H1 (cell line): ENCODE measurements at regions not wholly inside any gene's neighbourhood (a gene's known extent, or its start where the extent isn't known, plus 50 kb on each side); places are given as distances from the start of the nearest gene placed in this dataset.

Experiments
- CTCF ChIA-PET: fragments of 300-600 bp; sonication (Branson Sonifier 250); formaldehyde crosslinking; loops from one replicate; lab custom pipeline; 2021; ENCODE audit not compliant: partially characterized antibody; lab: Charles Lee
- POLR2A ChIA-PET: fragments of 300-600 bp; sonication (Branson Sonifier 250); formaldehyde crosslinking; loops from one replicate; lab custom pipeline; 2021; ENCODE audit warnings: inconsistent platforms; ENCODE audit not compliant: partially characterized antibody; lab: Charles Lee
- DNase-seq, 2 experiments: peaks; one replicate each; pipeline versions ENCODE4 v3.0.0 to v3.0.0-alpha.2; 2010 to 2022; ENCODE audit warnings: low spot score in 2 of 2, low read depth in 1 of 2, mixed read lengths in 1 of 2
- FAIRE-seq: peaks from 2 replicates; lab custom pipeline; 2011; peaks lifted over from hg19 to GRCh38; lab: Jason Lieb, UNC
- H2AFZ ChIP-seq: 2 replicates; pipeline ENCODE4 v1.8.1; 2012; ENCODE audit warnings: low read length, inconsistent platforms
- H2AK5ac ChIP-seq: 2 replicates; pipeline ENCODE4 v1.6.1; 2013; ENCODE audit warnings: low read depth, low read length
- H2BK120ac ChIP-seq: replicated peaks from 2 replicates; pipeline ENCODE3; 2013; ENCODE audit warnings: low read depth, low read length, inconsistent platforms
- H2BK12ac ChIP-seq: 2 replicates; pipeline ENCODE4 v1.6.1; 2013; ENCODE audit warnings: low read depth, low read length
- H2BK15ac ChIP-seq: 2 replicates; pipeline ENCODE4 v1.6.1; 2013; ENCODE audit warnings: low read length
- H2BK20ac ChIP-seq: 2 replicates; pipeline ENCODE4 v1.6.1; 2013; ENCODE audit warnings: low read length
- H2BK5ac ChIP-seq: 2 replicates; pipeline ENCODE4 v1.6.1; 2013; ENCODE audit warnings: low read depth, low read length
- H3K14ac ChIP-seq: 2 replicates; pipeline ENCODE4 v1.6.1; 2013; ENCODE audit warnings: inconsistent platforms; ENCODE audit not compliant: insufficient read length
- H3K18ac ChIP-seq: 2 replicates; pipeline ENCODE4 v1.6.1; 2013; ENCODE audit warnings: low read length; ENCODE audit errors: extremely low read depth
- H3K23ac ChIP-seq: 2 replicates; pipeline ENCODE4 v1.6.1; 2013; ENCODE audit warnings: inconsistent platforms; ENCODE audit not compliant: insufficient read length
- H3K23me2 ChIP-seq: 2 replicates; pipeline ENCODE4 v1.6.1; 2013; ENCODE audit warnings: low read depth, low read length
- H3K27ac ChIP-seq: 2 replicates; pipeline ENCODE4 v1.6.1; 2011; ENCODE audit warnings: low read depth, low read length, inconsistent platforms
- H3K27me3 ChIP-seq, 4 experiments: replicated peaks in 1 of 4; 1 replicate in 1 of 4; 2 replicates in 3 of 4; pipeline versions ENCODE4 v1.6.1 to v1.8.1; 2011 to 2013; ENCODE audit warnings: low read length in 3 of 4, mild to moderate bottlenecking in 3 of 4, inconsistent platforms in 2 of 4, mixed read lengths in 2 of 4, moderate library complexity in 1 of 4; ENCODE audit not compliant: control insufficient read depth in 3 of 4, insufficient read depth in 3 of 4; ENCODE audit errors: extremely low read depth in 1 of 4
- H3K36me3 ChIP-seq, 4 experiments: 2 replicates each; pipeline versions ENCODE4 v1.6.1 to v1.8.1; 2011 to 2013; ENCODE audit warnings: mild to moderate bottlenecking in 4 of 4, low read length in 3 of 4, moderate library complexity in 2 of 4, control low read depth in 1 of 4, inconsistent platforms in 1 of 4; ENCODE audit not compliant: insufficient read depth in 4 of 4, control insufficient read depth in 2 of 4
- H3K4ac ChIP-seq: replicated peaks from 2 replicates; pipeline ENCODE3; 2013; ENCODE audit warnings: low read length, low read depth, mixed read lengths, inconsistent platforms; ENCODE audit not compliant: insufficient read length
- H3K4me1 ChIP-seq, 4 experiments: replicated peaks in 1 of 4; 1 replicate in 1 of 4; 2 replicates in 3 of 4; pipeline versions ENCODE4 v1.6.1 to v1.8.1; 2011 to 2013; ENCODE audit warnings: low read length in 3 of 4, inconsistent platforms in 2 of 4, mixed read lengths in 1 of 4; ENCODE audit not compliant: insufficient read depth in 4 of 4, control insufficient read depth in 3 of 4
- H3K4me2 ChIP-seq, 2 experiments: 2 replicates each; pipeline versions ENCODE4 v1.6.1 to v1.8.1; 2011 to 2013; ENCODE audit warnings: low read depth in 2 of 2, low read length in 2 of 2, control low read depth in 1 of 2, inconsistent platforms in 1 of 2, mild to moderate bottlenecking in 1 of 2; ENCODE audit not compliant: insufficient read depth in 1 of 2
- H3K4me3 ChIP-seq, 4 experiments: fragments of 200-600, 300-600 bp in 1 of 4; sonication (generic), shearing (Covaris generic), sonication (Bioruptor Twin) in 1 of 4; 2 replicates each; pipeline versions ENCODE4 v1.5.1 to v1.8.1; 2011 to 2016; ENCODE audit warnings: low read length in 4 of 4, low read depth in 3 of 4, control low read depth in 2 of 4, inconsistent platforms in 2 of 4, mild to moderate bottlenecking in 2 of 4, mixed read lengths in 1 of 4, moderate library complexity in 1 of 4; ENCODE audit not compliant: insufficient read depth in 2 of 4; ENCODE audit errors: extremely low read depth in 1 of 4
- H3K56ac ChIP-seq: replicated peaks from 2 replicates; pipeline ENCODE3; 2013; ENCODE audit warnings: low read depth, mild to moderate bottlenecking, mixed read lengths, low read length, inconsistent platforms; ENCODE audit not compliant: insufficient read length
- H3K79me1 ChIP-seq: 2 replicates; pipeline ENCODE4 v1.6.1; 2013; ENCODE audit warnings: low read depth, low read length, control low read depth
- H3K79me2 ChIP-seq, 2 experiments: 2 replicates each; pipeline versions ENCODE4 v1.6.1 to v1.8.1; 2012 to 2013; ENCODE audit warnings: low read length in 2 of 2, mild to moderate bottlenecking in 2 of 2, inconsistent platforms in 1 of 2; ENCODE audit not compliant: insufficient read depth in 2 of 2, control insufficient read depth in 1 of 2
- H3K9ac ChIP-seq, 4 experiments: replicated peaks in 1 of 4; 1 replicate in 1 of 4; 2 replicates in 3 of 4; pipeline versions ENCODE4 v1.6.1 to v1.8.1; 2011 to 2013; ENCODE audit warnings: low read depth in 3 of 4, low read length in 3 of 4, control low read depth in 2 of 4, mild to moderate bottlenecking in 2 of 4, moderate library complexity in 2 of 4, inconsistent platforms in 1 of 4; ENCODE audit errors: extremely low read depth in 1 of 4
- H3K9me3 ChIP-seq, 2 experiments: 2 replicates each; pipeline versions ENCODE4 v1.6.1 to v1.8.1; 2012 to 2013; ENCODE audit warnings: mild to moderate bottlenecking in 2 of 2, moderate library complexity in 2 of 2, control low read depth in 1 of 2, inconsistent platforms in 1 of 2, low read depth in 1 of 2, low read length in 1 of 2, mixed read lengths in 1 of 2; ENCODE audit not compliant: insufficient read depth in 2 of 2
- H4K20me1 ChIP-seq, 2 experiments: replicated peaks in 1 of 2; 2 replicates each; pipeline versions ENCODE3 to v1.8.1; 2011 to 2013; ENCODE audit warnings: inconsistent platforms in 2 of 2, low read length in 2 of 2, mild to moderate bottlenecking in 1 of 2; ENCODE audit not compliant: insufficient read depth in 2 of 2, control insufficient read depth in 1 of 2
- H4K5ac ChIP-seq: 2 replicates; pipeline ENCODE4 v1.6.1; 2013; ENCODE audit warnings: low read length, low read depth, mixed read lengths, inconsistent platforms; ENCODE audit not compliant: insufficient read length
- H4K8ac ChIP-seq: 2 replicates; pipeline ENCODE4 v1.8.0; 2013; ENCODE audit warnings: mild to moderate bottlenecking, moderate library complexity, low read length, inconsistent platforms; ENCODE audit not compliant: insufficient read depth; ENCODE audit errors: extremely low read depth
- H4K91ac ChIP-seq: replicated peaks from 2 replicates; pipeline ENCODE3; 2013; ENCODE audit warnings: low read length, mixed read lengths, inconsistent platforms; ENCODE audit not compliant: insufficient read length
- ATF3 ChIP-seq: IDR thresholded peaks from 2 replicates; pipeline ENCODE4 v1.6.1; 2011; ENCODE audit warnings: low read depth, mild to moderate bottlenecking, low read length; ENCODE audit not compliant: insufficient read depth
- BACH1 ChIP-seq: IDR thresholded peaks from 2 replicates; pipeline ENCODE4 v1.6.1; 2012; ENCODE audit warnings: low read length, improper control_type of control experiment
- CTBP2 ChIP-seq: IDR thresholded peaks from 2 replicates; pipeline ENCODE4 v1.7.0; 2011; ENCODE audit warnings: borderline replicate concordance, mild to moderate bottlenecking, moderate library complexity, mixed read lengths, low read length; ENCODE audit not compliant: insufficient read depth, insufficient read length
- HDAC6 ChIP-seq: IDR thresholded peaks from one replicate; pipeline ENCODE4 v1.7.1; 2012; ENCODE audit warnings: low read depth, mild to moderate bottlenecking, inconsistent platforms, low read length, moderate library complexity
- RXRA ChIP-seq: IDR thresholded peaks from 2 replicates; pipeline ENCODE4 v1.6.1; 2011; ENCODE audit warnings: low read depth, mild to moderate bottlenecking, low read length, moderate library complexity; ENCODE audit not compliant: insufficient read depth
- SIN3A ChIP-seq, 2 experiments: IDR thresholded peaks in 1 of 2; conservative IDR thresholded peaks in 1 of 2; 2 replicates each; pipeline ENCODE4 v1.6.1; 2011 to 2012; ENCODE audit warnings: low read length in 2 of 2, improper control_type of control experiment in 1 of 2, low read depth in 1 of 2, mild to moderate bottlenecking in 1 of 2
- TEAD4 ChIP-seq: IDR thresholded peaks from 2 replicates; pipeline ENCODE4 v1.6.1; 2012; ENCODE audit warnings: low read depth, low read length, inconsistent platforms, mixed read lengths
- WGBS, 2 experiments: shearing (Covaris generic) in 1 of 2; methylation state at CpG; one replicate each; pipeline versions ENCODE4 v1.1.6 to v1.1.7; 2013 to 2015; ENCODE audit warnings: low lambda C conversion rate in 2 of 2, mixed read lengths in 2 of 2, inconsistent platforms in 1 of 2, low coverage in 1 of 2, missing lambda C conversion rate in 1 of 2; ENCODE audit not compliant: insufficient replicate concordance in 2 of 2, insufficient coverage in 1 of 2, insufficient read length in 1 of 2; ENCODE audit errors: extremely low coverage in 1 of 2, missing lambda C conversion rate in 1 of 2; 5-methylcytosine and 5-hydroxymethylcytosine counted together

- TF ChIP-seq BACH1 (no peak), HDAC6 (no peak), ATF3 (no peak), SIN3A (conservative IDR thresholded peaks at IDR 0.05 in 1 of 2, IDR thresholded peaks at IDR 0.05 in 1 of 2; ENCODE audit: low read depth in 1 of 2, low read length in 2 of 2) (no peak), CTBP2 (no peak), RXRA (no peak), TEAD4 (no peak)
- Histone ChIP-seq H2BK5ac (no peak overlapping the region), H3K18ac (no peak overlapping the region), H3K27ac (no peak overlapping the region), H2AFZ (no peak overlapping the region), H3K9me3 (no peaks in the 10 kb centered on the region), H3K4ac (no peak overlapping the region), H3K56ac (no peak overlapping the region), H3K4me3 (no peak overlapping the region), H4K8ac (no peak overlapping the region), H4K5ac (no peak overlapping the region), H2AK5ac (no peak overlapping the region), H4K20me1 (no peaks in the 10 kb centered on the region), H4K91ac (no peak overlapping the region), H3K14ac (no peak overlapping the region), H3K27me3 (no peaks in the 10 kb centered on the region), H3K36me3 (no peaks in the 10 kb centered on the region), H3K9ac (no peak overlapping the region), H2BK20ac (no peak overlapping the region), H2BK120ac (no peak overlapping the region), H3K23ac (no peak overlapping the region), H3K79me1 (no peaks in the 10 kb centered on the region), H3K4me2 (no peak overlapping the region), H2BK12ac (no peak overlapping the region), H3K79me2 (no peaks in the 10 kb centered on the region), H2BK15ac (no peak overlapping the region), H3K23me2 (no peaks in the 10 kb centered on the region), H3K4me1 (no peaks in the 10 kb centered on the region)
- ChIA-PET CTCF (interaction anchor here (0.5 kb wide), 1 partner anchor 1082 kb away, joined by 3 read pairs; no protein-coding TSS in a partner anchor), POLR2A (no interaction called here)
- no peak for DNase-seq
- 93% methylated on average over 3 of the region's 3 CpGs; no CpG with 5 or more reads in 1 of the 2 experiments for WGBS, 2 experiments
- FAIRE-seq, result no peak
Observed at GRCh38 chr9:118692613-118693012, 676.6 kb downstream of the BRINP1 start.
